ENCODE measurements at regions not wholly inside any gene's neighbourhood (a gene's known extent, or its start where the extent isn't known, plus 50 kb on each side); places are given as distances from the start of the nearest gene placed in this dataset.
"Not testable (repeated sequence)": the region's sequence is repeated elsewhere in the genome, so short reads cannot be mapped to it uniquely, and the experiment has no call there.

DNA sequence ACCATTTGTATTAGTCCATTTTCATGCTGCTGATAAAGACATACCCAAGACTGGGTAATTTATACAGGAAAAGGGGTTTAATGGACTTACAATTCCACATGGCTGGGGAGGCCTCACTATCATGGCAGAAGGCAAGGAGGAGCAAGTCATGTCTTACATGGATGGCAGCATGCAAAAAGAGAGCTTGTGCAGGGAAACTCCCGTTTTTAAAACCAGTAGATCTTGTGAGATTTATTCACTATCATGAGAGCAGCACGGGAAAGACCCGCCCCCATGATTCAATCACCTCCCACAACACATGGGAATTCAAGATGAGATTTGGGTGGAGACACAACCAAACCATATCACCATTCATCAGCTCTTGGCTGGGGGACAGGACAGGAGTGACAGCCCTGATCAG lies 189.0 kb downstream of the UACA start:
- not testable (repeated sequence) for TF ChIP-seq POLR2A (IDR thresholded peaks at IDR 0.05)
- TF ChIP-seq, protein P1, sequence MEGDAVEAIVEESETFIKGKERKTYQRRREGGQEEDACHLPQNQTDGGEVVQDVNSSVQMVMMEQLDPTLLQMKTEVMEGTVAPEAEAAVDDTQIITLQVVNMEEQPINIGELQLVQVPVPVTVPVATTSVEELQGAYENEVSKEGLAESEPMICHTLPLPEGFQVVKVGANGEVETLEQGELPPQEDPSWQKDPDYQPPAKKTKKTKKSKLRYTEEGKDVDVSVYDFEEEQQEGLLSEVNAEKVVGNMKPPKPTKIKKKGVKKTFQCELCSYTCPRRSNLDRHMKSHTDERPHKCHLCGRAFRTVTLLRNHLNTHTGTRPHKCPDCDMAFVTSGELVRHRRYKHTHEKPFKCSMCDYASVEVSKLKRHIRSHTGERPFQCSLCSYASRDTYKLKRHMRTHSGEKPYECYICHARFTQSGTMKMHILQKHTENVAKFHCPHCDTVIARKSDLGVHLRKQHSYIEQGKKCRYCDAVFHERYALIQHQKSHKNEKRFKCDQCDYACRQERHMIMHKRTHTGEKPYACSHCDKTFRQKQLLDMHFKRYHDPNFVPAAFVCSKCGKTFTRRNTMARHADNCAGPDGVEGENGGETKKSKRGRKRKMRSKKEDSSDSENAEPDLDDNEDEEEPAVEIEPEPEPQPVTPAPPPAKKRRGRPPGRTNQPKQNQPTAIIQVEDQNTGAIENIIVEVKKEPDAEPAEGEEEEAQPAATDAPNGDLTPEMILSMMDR (IDR thresholded peaks at IDR 0.05): not testable (repeated sequence)
